Cardiac muscle cell (in vitro differentiated cells and primary cell): ENCODE measurements at regions not wholly inside any gene's neighbourhood (a gene's known extent, or its start where the extent isn't known, plus 50 kb on each side); places are given as distances from the start of the nearest gene placed in this dataset.

ENCODE experiments used
- DNase-seq, 2 donors: peaks; one replicate each; pipeline versions ENCODE4 v3.0.0 to v3.0.0-alpha.2; 2010 to 2017; ENCODE audit warnings: low read depth in 1 of 2, low spot score in 1 of 2
- H3K27ac ChIP-seq: fragments of 200-600 bp; sonication (generic); 2 replicates; pipeline ENCODE4 v1.5.1; 2016
- H3K27me3 ChIP-seq: fragments of 200-600 bp; sonication (generic); 2 replicates; pipeline ENCODE4 v1.6.0; 2016; ENCODE audit warnings: control low read depth
- H3K36me3 ChIP-seq: fragments of 200-600 bp; sonication (generic); 2 replicates; pipeline ENCODE4 v1.5.1; 2016; ENCODE audit warnings: control low read depth
- H3K4me1 ChIP-seq: fragments of 200-600 bp; sonication (generic); 2 replicates; pipeline ENCODE4 v1.8.1; 2017; ENCODE audit warnings: low read depth, mild to moderate bottlenecking, mixed run types
- H3K4me3 ChIP-seq: fragments of 200-600 bp; sonication (generic); 2 replicates; pipeline ENCODE4 v1.5.1; 2016; ENCODE audit warnings: mild to moderate bottlenecking
- H3K9me3 ChIP-seq: fragments of 200-600 bp; sonication (generic); 2 replicates; pipeline ENCODE4 v1.5.1; 2017; ENCODE audit warnings: low read depth, mild to moderate bottlenecking, control low read depth
- TF ChIP-seq, protein P1 (sequence below): IDR thresholded peaks from 2 replicates; pipeline ENCODE4 v1.5.1; 2012; ENCODE audit warnings: low read depth, mild to moderate bottlenecking, low read length

GRCh38 chr4:44861756-44862155, 135.4 kb upstream of the GNPDA2 start:
- H3K4me1 ChIP-seq, result peaks cover 5% of the 10 kb centered on the region
- H3K9me3 ChIP-seq, result no peaks in the 10 kb centered on the region
- H3K36me3 ChIP-seq, result no peaks in the 10 kb centered on the region
- H3K27me3 ChIP-seq, result no peaks in the 10 kb centered on the region
- TF ChIP-seq, protein P1, sequence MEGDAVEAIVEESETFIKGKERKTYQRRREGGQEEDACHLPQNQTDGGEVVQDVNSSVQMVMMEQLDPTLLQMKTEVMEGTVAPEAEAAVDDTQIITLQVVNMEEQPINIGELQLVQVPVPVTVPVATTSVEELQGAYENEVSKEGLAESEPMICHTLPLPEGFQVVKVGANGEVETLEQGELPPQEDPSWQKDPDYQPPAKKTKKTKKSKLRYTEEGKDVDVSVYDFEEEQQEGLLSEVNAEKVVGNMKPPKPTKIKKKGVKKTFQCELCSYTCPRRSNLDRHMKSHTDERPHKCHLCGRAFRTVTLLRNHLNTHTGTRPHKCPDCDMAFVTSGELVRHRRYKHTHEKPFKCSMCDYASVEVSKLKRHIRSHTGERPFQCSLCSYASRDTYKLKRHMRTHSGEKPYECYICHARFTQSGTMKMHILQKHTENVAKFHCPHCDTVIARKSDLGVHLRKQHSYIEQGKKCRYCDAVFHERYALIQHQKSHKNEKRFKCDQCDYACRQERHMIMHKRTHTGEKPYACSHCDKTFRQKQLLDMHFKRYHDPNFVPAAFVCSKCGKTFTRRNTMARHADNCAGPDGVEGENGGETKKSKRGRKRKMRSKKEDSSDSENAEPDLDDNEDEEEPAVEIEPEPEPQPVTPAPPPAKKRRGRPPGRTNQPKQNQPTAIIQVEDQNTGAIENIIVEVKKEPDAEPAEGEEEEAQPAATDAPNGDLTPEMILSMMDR, result no peak
- peak in 1 of 2 donors; percentile 53 for DNase-seq
- no peak overlapping the region for H3K27ac ChIP-seq
- H3K4me3 ChIP-seq, result no peak overlapping the region

DNA sequence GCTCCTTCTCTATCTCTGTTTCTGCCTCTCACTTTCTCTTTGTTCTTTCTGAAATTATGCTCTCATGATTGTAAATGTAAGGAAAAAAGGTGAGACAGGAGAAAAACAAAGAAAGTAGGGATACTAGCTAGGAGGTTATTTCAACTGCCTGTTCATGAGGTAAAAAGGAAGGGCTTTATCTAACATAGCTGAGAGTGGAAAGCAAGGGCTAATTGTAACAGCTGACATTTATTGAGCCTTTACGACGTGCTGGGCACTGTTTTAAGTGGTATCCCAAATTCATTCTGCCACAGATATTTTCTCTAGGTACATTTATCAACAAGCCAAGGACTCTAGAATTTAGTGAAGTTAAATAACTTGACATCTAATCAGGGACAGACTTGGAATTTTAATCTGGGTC, 133.1 kb upstream of the GNPDA2 start:
- no peak overlapping the region for H3K27ac ChIP-seq
- DNase-seq, result no peak
- H3K4me1 ChIP-seq, result peaks cover 5% of the 10 kb centered on the region
- no peaks in the 10 kb centered on the region for H3K36me3 ChIP-seq
- TF ChIP-seq, protein P1, result no peak
- no peaks in the 10 kb centered on the region for H3K27me3 ChIP-seq
- no peak overlapping the region for H3K4me3 ChIP-seq
- H3K9me3 ChIP-seq, result no peaks in the 10 kb centered on the region

DNA sequence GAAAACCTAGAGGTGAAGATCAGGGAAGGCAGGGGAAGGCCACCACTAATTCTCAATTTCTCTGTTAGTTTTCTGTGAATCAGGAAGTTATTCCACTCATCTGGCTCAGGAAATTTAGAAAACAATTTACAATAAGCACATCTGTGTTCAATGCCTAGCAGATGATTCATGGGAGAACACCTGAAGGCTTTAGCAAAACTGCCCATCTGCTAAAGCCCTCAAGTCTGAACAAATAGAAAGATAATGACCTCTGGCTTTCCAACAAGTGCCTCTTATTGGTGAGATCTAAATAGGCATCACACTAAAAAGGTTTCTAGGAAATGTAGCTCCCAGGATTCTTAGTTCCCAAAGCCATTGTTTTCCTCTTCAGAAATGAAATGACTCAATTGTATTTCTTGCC, 122.1 kb upstream of the GNPDA2 start:
- Histone ChIP-seq H3K4me1 (peaks cover 11% of the 10 kb centered on the region), H3K36me3 (no peaks in the 10 kb centered on the region), H3K4me3 (no peak overlapping the region), H3K9me3 (no peaks in the 10 kb centered on the region), H3K27me3 (no peaks in the 10 kb centered on the region), H3K27ac (no peak overlapping the region)
- no peak for DNase-seq
- TF ChIP-seq, protein P1, result no peak

- H3K4me1 ChIP-seq, result peaks cover 11% of the 10 kb centered on the region
- no peaks in the 10 kb centered on the region for H3K27me3 ChIP-seq
- TF ChIP-seq, protein P1, result no peak
- H3K27ac ChIP-seq, result peak overlapping the region; percentile 55
- no peaks in the 10 kb centered on the region for H3K36me3 ChIP-seq
- peak in 1 of 2 donors; percentile 43 for DNase-seq
- no peak overlapping the region for H3K4me3 ChIP-seq
- no peaks in the 10 kb centered on the region for H3K9me3 ChIP-seq
Measured at GRCh38 chr4:44845993-44846392, 119.6 kb upstream of the GNPDA2 start.

DNA sequence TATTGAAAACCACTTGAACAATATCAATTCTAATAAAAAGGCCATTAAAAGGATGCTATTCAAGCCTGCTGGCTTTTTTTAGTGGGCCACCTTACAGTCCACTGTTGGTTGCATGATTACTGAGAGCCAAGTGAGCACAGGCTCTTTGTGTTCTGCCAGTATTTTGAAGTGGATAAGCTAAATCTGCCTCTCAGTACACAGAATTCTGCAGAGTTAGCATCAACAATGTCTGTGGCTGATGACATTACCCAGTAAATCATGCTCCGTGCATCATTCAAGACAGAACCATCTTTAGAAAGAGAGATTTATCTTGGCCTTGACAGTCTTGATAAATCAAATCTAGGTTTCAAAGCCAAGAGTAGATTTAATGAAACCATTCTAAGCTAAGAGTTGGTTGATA, 119.0 kb upstream of the GNPDA2 start:
- TF ChIP-seq, protein P1, result no peak
- peaks cover 11% of the 10 kb centered on the region for H3K4me1 ChIP-seq
- H3K4me3 ChIP-seq, result no peak overlapping the region
- peak overlapping the region; percentile 55 for H3K27ac ChIP-seq
- DNase-seq, result peak in 1 of 2 donors; percentile 50
- H3K27me3 ChIP-seq, result no peaks in the 10 kb centered on the region
- H3K36me3 ChIP-seq, result no peaks in the 10 kb centered on the region
- no peaks in the 10 kb centered on the region for H3K9me3 ChIP-seq

DNA sequence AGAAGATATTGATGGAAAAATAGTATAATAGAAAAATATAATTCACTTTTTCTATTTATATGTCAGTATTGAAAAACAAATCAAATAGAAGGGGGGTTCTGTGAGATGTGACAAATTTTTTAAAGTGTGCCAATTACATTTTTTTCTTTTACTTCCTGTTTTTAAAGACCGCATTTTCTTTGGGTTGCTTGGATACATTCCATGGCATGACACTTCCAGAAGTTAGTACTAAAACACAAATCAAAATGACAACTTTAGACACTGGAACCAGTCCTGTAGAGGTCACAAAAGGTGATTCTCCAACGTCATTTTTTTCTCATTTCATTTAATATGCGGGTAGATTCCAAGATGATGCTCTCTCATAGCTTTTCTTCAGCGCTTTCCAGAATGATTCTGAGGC, 116.2 kb upstream of the GNPDA2 start:
- Histone ChIP-seq H3K36me3 (no peaks in the 10 kb centered on the region), H3K27me3 (no peaks in the 10 kb centered on the region), H3K27ac (no peak overlapping the region), H3K4me1 (peaks cover 11% of the 10 kb centered on the region), H3K4me3 (no peak overlapping the region), H3K9me3 (no peaks in the 10 kb centered on the region)
- DNase-seq, result no peak
- TF ChIP-seq, protein P1, result no peak
